Hepatocyte (in vitro differentiated cells): ENCODE measurements at regions not wholly inside any gene's neighbourhood (a gene's known extent, or its start where the extent isn't known, plus 50 kb on each side); places are given as distances from the start of the nearest gene placed in this dataset.

ENCODE experiments used
- CTCF ChIP-seq: fragments of 200-600 bp; sonication (generic); IDR thresholded peaks from 2 replicates; pipeline ENCODE4 v1.5.1; 2016; ENCODE audit warnings: antibody characterized with exemption, mild to moderate bottlenecking; ENCODE audit not compliant: poor library complexity
- EZH2 ChIP-seq: fragments of 200-600 bp; sonication (generic); IDR thresholded peaks from 2 replicates; pipeline ENCODE4 v1.6.1; 2016; ENCODE audit warnings: antibody characterized with exemption, mild to moderate bottlenecking, borderline replicate concordance
- EZH2phosphoT487 ChIP-seq: fragments of 200-600 bp; sonication (generic); IDR thresholded peaks from one replicate; pipeline ENCODE4 v1.6.1; 2018; ENCODE audit warnings: antibody characterized with exemption, mild to moderate bottlenecking, low read depth, moderate library complexity; ENCODE audit not compliant: unreplicated experiment, severe bottlenecking

DNA sequence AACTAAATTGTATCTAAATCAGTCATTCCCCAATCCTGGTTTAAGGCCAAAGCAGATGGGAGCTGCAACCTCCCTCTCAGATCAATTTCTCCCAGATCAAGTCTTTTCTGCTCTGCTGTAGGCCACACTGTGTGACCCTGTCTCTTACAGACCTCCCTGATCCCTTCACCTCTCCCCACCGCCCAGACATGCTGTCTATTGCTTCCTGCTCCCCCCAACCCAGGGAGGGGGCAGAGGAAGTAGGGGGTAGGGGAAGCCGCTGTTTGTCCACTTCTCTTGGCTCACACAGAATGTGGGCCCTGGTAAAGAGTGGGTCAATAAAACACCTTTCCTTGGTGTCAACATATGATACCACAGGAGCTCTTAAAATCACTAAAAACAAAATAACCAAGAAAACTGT, 226.3 kb downstream of the ENC1 start:
- TF ChIP-seq EZH2 (no peak), CTCF (no peak), EZH2phosphoT487 (no peak)
